C4-2B (cell line): ENCODE measurements at regions not wholly inside any gene's neighbourhood (a gene's known extent, or its start where the extent isn't known, plus 50 kb on each side); places are given as distances from the start of the nearest gene placed in this dataset.

Experiments used
- CTCF ChIP-seq: fragments of 450-650 bp; conservative IDR thresholded peaks from 2 replicates; pipeline ENCODE4 v1.5.1; 2017; ENCODE audit warnings: mild to moderate bottlenecking
- ZFX ChIP-seq: fragments of 450-650 bp; IDR thresholded peaks from 2 replicates; pipeline ENCODE4 v1.6.1; 2017

DNA sequence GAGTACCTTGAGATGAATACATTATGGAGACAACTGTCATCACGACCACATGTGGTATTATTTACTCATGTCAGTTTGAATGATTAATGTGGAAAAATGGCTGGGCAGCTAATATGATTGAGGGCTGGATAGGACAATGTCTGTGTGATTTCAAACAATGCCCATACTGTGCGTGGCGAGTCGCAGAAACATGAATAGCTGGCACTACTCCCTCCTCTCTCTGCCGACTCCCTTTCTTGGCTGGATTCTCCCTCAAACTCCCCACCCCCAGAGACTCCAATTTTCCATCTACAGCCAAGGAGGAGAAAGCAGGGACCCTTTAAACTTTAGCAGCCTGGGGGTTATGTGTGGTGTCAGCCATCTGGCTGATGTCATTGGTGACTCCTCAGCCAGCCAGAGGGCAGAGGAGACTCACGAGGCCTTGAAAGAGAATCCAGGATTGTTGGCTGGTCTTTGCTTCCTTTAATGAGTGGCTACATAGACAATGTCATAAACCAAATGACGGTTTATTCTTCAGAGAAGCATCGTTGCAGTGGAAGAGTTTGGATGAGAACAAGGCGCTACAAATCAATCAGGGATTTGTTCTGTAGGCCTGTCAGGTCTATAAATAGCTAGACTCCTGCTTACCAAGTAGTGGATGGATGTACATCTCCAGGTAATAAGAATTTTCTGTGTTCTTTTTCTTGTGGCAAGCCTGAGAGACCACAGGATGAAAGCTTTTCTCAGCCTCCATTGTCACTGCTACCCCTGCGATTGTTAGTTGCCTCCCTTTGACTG lies 165.6 kb downstream of the DLEU7 start:
- no peak for TF ChIP-seq CTCF
- TF ChIP-seq ZFX = no peak
